IMR-90 (cell line): ENCODE measurements at regions not wholly inside any gene's neighbourhood (a gene's known extent, or its start where the extent isn't known, plus 50 kb on each side); places are given as distances from the start of the nearest gene placed in this dataset.

ENCODE experiments used
- ATAC-seq: fragments of 200-7000 bp; cut with Tn5 transposase; 2 replicates; pipeline ENCODE4 v1.9.1; 2020; ENCODE audit warnings: low read depth, mild to moderate bottlenecking, moderate library complexity
- BruUV-seq: library from RNA; stranded (reverse); fragments of 400-500 nt; replicated peaks from 2 replicates; lab custom pipeline; 2021; lab: Mats Ljungman, UMichigan
- CTCF ChIA-PET: fragments of 300-600 bp; formaldehyde crosslinking; extraction: SDS; loops from one replicate; lab custom pipeline; 2021; ENCODE audit warnings: antibody characterized with exemption; lab: Yijun Ruan, JAX
- POLR2A ChIA-PET: fragments of 300-600 bp; sonication (Branson Sonifier 250); formaldehyde crosslinking; loops from one replicate; lab custom pipeline; 2022; ENCODE audit warnings: antibody characterized with exemption; ENCODE audit not compliant: unreplicated experiment; lab: Charles Lee
- DNase-seq: peaks from one replicate; pipeline ENCODE4 v3.0.0; 2013
- H2AFZ ChIP-seq: replicated peaks from 2 replicates; pipeline ENCODE3; 2013; ENCODE audit warnings: low read length, mild to moderate bottlenecking; ENCODE audit not compliant: poor library complexity
- H2AK5ac ChIP-seq: 2 replicates; pipeline ENCODE4 v1.6.1; 2013; ENCODE audit warnings: low read depth, low read length, inconsistent platforms
- H2AK9ac ChIP-seq: replicated peaks from 2 replicates; pipeline ENCODE3; 2013; ENCODE audit warnings: mild to moderate bottlenecking, low read depth, low read length, moderate library complexity; ENCODE audit not compliant: poor library complexity
- H2BK120ac ChIP-seq: 2 replicates; pipeline ENCODE4 v1.6.1; 2013; ENCODE audit warnings: low read depth, low read length, inconsistent platforms
- H2BK15ac ChIP-seq: 3 replicates; pipeline ENCODE4 v1.6.1; 2013; ENCODE audit warnings: low read depth, low read length, inconsistent platforms
- H2BK20ac ChIP-seq: 2 replicates; pipeline ENCODE4 v1.6.1; 2013; ENCODE audit warnings: low read depth, mild to moderate bottlenecking, inconsistent platforms, low read length, moderate library complexity
- H2BK5ac ChIP-seq: 2 replicates; pipeline ENCODE4 v1.6.1; 2013; ENCODE audit warnings: mild to moderate bottlenecking, low read depth, low read length, inconsistent platforms; ENCODE audit not compliant: poor library complexity, severe bottlenecking
- H3K14ac ChIP-seq: replicated peaks from 2 replicates; pipeline ENCODE4 v1.6.1; 2013; ENCODE audit warnings: low read depth, low read length, inconsistent platforms
- H3K18ac ChIP-seq: 2 replicates; pipeline ENCODE4 v1.6.1; 2013; ENCODE audit warnings: low read depth, low read length, control low read depth
- H3K23ac ChIP-seq: 2 replicates; pipeline ENCODE4 v1.6.1; 2013; ENCODE audit warnings: low read depth, low read length, inconsistent platforms
- H3K27ac ChIP-seq: 2 replicates; pipeline ENCODE4 v1.5.1; 2013; ENCODE audit warnings: mild to moderate bottlenecking, control low read depth, low read length; ENCODE audit not compliant: insufficient read depth
- H3K27me3 ChIP-seq: 2 replicates; pipeline ENCODE4 v1.6.1; 2013; ENCODE audit warnings: low read length; ENCODE audit not compliant: control insufficient read depth, insufficient read depth
- H3K36me3 ChIP-seq: 2 replicates; pipeline ENCODE4 v1.6.1; 2013; ENCODE audit warnings: low read length, mixed read lengths; ENCODE audit not compliant: control insufficient read depth, insufficient read depth
- H3K4ac ChIP-seq: 2 replicates; pipeline ENCODE4 v1.6.1; 2013; ENCODE audit warnings: low read depth, low read length, inconsistent platforms
- H3K4me1 ChIP-seq: 2 replicates; pipeline ENCODE4 v1.6.1; 2013; ENCODE audit warnings: low read length, mixed read lengths; ENCODE audit not compliant: control insufficient read depth, insufficient read depth
- H3K4me2 ChIP-seq: 2 replicates; pipeline ENCODE4 v1.6.1; 2013; ENCODE audit warnings: low read depth, mild to moderate bottlenecking, control low read depth, low read length, moderate library complexity
- H3K4me3 ChIP-seq: 2 replicates; pipeline ENCODE4 v1.5.1; 2013; ENCODE audit warnings: low read depth, mild to moderate bottlenecking, control low read depth, low read length, moderate library complexity; ENCODE audit not compliant: insufficient read depth
- H3K56ac ChIP-seq: 2 replicates; pipeline ENCODE4 v1.6.1; 2013; ENCODE audit warnings: low read length, inconsistent platforms; ENCODE audit not compliant: insufficient read depth; ENCODE audit errors: extremely low read depth
- H3K79me1 ChIP-seq, 2 experiments: 2 replicates each; pipeline ENCODE4 v1.6.1; 2013; ENCODE audit warnings: low read length in 2 of 2, inconsistent platforms in 1 of 2, low read depth in 1 of 2
- H3K9ac ChIP-seq: 2 replicates; pipeline ENCODE4 v1.6.1; 2013; ENCODE audit warnings: low read depth, low read length, control low read depth
- H3K9me1 ChIP-seq: 2 replicates; pipeline ENCODE4 v1.6.1; 2013; ENCODE audit warnings: low read length, inconsistent platforms; ENCODE audit not compliant: insufficient read depth
- H3K9me3 ChIP-seq: 2 replicates; pipeline ENCODE4 v1.6.1; 2013; ENCODE audit warnings: low read length; ENCODE audit not compliant: control insufficient read depth, insufficient read depth
- H4K20me1 ChIP-seq: 2 replicates; pipeline ENCODE4 v1.6.1; 2013; ENCODE audit warnings: low read length, inconsistent platforms; ENCODE audit not compliant: insufficient read depth
- H4K5ac ChIP-seq: 2 replicates; pipeline ENCODE4 v1.6.1; 2013; ENCODE audit warnings: mild to moderate bottlenecking, low read depth, low read length, control low read depth
- H4K8ac ChIP-seq, 2 experiments: 2 replicates each; pipeline ENCODE4 v1.6.1; 2013; ENCODE audit warnings: low read depth in 2 of 2, low read length in 2 of 2, control low read depth in 1 of 2, inconsistent platforms in 1 of 2
- H4K91ac ChIP-seq: 2 replicates; pipeline ENCODE4 v1.6.1; 2013; ENCODE audit warnings: low read depth, low read length, inconsistent platforms; ENCODE audit not compliant: insufficient read depth
- CHD1 ChIP-seq: IDR thresholded peaks from 2 replicates; pipeline ENCODE4 v1.6.1; 2012; ENCODE audit warnings: low read depth, low read length, improper control_type of control experiment
- NFE2L2 ChIP-seq: fragments of 150-350 bp; IDR thresholded peaks from 2 replicates; pipeline ENCODE4 v1.6.1; 2016; ENCODE audit warnings: low read depth, mild to moderate bottlenecking, low read length
- WGBS, 2 experiments: methylation state at CpG; one replicate each; pipeline versions ENCODE4 v1.1.5 to v1.1.7; 2013; ENCODE audit warnings: missing lambda C conversion rate in 2 of 2; ENCODE audit not compliant: insufficient read length in 1 of 2; ENCODE audit errors: extremely low coverage in 2 of 2; 5-methylcytosine and 5-hydroxymethylcytosine counted together
- dilution Hi-C: fragments of 300-500 bp; cut with HindIII; formaldehyde crosslinking; loops from one replicate; pipeline ENCODE4 v1.14.3; 2018; ENCODE audit warnings: low sequenced_read_pairs; ENCODE audit not compliant: unreplicated experiment
- in situ Hi-C: fragments of 300-500 bp; cut with MboI; formaldehyde crosslinking; loops from 3 replicates; pipeline ENCODE4 v1.14.3; 2019; ENCODE audit warnings: low sequenced_read_pairs, inconsistent platforms, mixed read lengths
- intact Hi-C: fragments of 100-400 bp; cut with micrococcal nuclease; formaldehyde crosslinking; loops from 2 replicates; pipeline ENCODE4 v1.10.0; 2022

GRCh38 chr5:39543335-39543734 is 118.6 kb upstream of the DAB2 start:
- Histone ChIP-seq H3K18ac (peak overlapping the region; percentile 79; the same call in 1 of the 2 replicates), H4K5ac (peak overlapping the region; percentile 33; the same call in 1 of the 2 replicates)
- peak; percentile 85 for TF ChIP-seq NFE2L2
- no peak for TF ChIP-seq CHD1

More at GRCh38 chr5:39543335-39543734, 118.6 kb upstream of the DAB2 start:
- H3K9ac ChIP-seq: no peak overlapping the region
- no peak overlapping the region for H3K56ac ChIP-seq
- H3K36me3 ChIP-seq: no peaks in the 10 kb centered on the region
- CTCF ChIA-PET: interaction anchor here (1.1 to 1.6 kb wide), 3 partner anchors 9 to 144 kb away, joined by 3 read pairs; no protein-coding TSS in a partner anchor
- no TSS peak for BruUV-seq
- H3K4me1 ChIP-seq: peaks cover 1% of the 10 kb centered on the region; the same call in 1 of the 2 replicates
- dilution Hi-C loops (no loop called here), intact Hi-C loops (no loop called here), in situ Hi-C loops (no loop called here)
- 0 out of 2 replicates have a peak overlapping the region, but pooled peaks have one; percentile 54 for H3K4ac ChIP-seq
- H3K4me2 ChIP-seq: no peak overlapping the region
- peak; percentile 27 for DNase-seq
- H4K91ac ChIP-seq: no peak overlapping the region
- no peaks in the 10 kb centered on the region for H3K79me1 ChIP-seq
- H4K8ac ChIP-seq: peak overlapping the region in 1 of 2 experiments; percentile 63; a peak in 1 of 4 replicates
- H2BK20ac ChIP-seq: peak overlapping the region; percentile 47; the same call in 1 of the 2 replicates
- no peak overlapping the region for H3K27ac ChIP-seq
- peak overlapping the region; percentile 12 for H3K14ac ChIP-seq
- peak overlapping the region; percentile 47; the same call in 1 of the 2 replicates for H2BK120ac ChIP-seq
- no peak overlapping the region for H2BK5ac ChIP-seq
- H2BK15ac ChIP-seq: no peak overlapping the region
- H2AFZ ChIP-seq: no peak overlapping the region
- H3K4me3 ChIP-seq: no peak overlapping the region
- POLR2A ChIA-PET: interaction anchor here (0.5 to 1.3 kb wide), 2 partner anchors 33 to 119 kb away, joined by 4 to 11 read pairs; partner anchors contain the start of gene DAB2
- no peaks in the 10 kb centered on the region for H3K9me3 ChIP-seq
- H3K23ac ChIP-seq: 0 out of 2 replicates have a peak overlapping the region, but pooled peaks have one; percentile 81
- H2AK5ac ChIP-seq: 0 out of 2 replicates have a peak overlapping the region, but pooled peaks have one; percentile 65
- no peak overlapping the region for H2AK9ac ChIP-seq
- ATAC-seq: no peak; the same call in 1 of the 2 replicates
- WGBS, 2 experiments: 100% methylated on average over 1 of the region's 3 CpGs; no CpG with 5 or more reads in 1 of the 2 experiments
- H3K27me3 ChIP-seq: no peaks in the 10 kb centered on the region
- no peaks in the 10 kb centered on the region for H4K20me1 ChIP-seq
- H3K9me1 ChIP-seq: no peaks in the 10 kb centered on the region
